NAMALWA (cell line): ENCODE measurements at regions not wholly inside any gene's neighbourhood (a gene's known extent, or its start where the extent isn't known, plus 50 kb on each side); places are given as distances from the start of the nearest gene placed in this dataset.

Experiments
- DNase-seq: peaks from one replicate; pipeline ENCODE4 v3.0.0-alpha.2; 2015; ENCODE audit warnings: low spot score

- no peak for DNase-seq
Observed at GRCh38 chr9:87250205-87250604, 247.5 kb upstream of the DAPK1 start.

DNA sequence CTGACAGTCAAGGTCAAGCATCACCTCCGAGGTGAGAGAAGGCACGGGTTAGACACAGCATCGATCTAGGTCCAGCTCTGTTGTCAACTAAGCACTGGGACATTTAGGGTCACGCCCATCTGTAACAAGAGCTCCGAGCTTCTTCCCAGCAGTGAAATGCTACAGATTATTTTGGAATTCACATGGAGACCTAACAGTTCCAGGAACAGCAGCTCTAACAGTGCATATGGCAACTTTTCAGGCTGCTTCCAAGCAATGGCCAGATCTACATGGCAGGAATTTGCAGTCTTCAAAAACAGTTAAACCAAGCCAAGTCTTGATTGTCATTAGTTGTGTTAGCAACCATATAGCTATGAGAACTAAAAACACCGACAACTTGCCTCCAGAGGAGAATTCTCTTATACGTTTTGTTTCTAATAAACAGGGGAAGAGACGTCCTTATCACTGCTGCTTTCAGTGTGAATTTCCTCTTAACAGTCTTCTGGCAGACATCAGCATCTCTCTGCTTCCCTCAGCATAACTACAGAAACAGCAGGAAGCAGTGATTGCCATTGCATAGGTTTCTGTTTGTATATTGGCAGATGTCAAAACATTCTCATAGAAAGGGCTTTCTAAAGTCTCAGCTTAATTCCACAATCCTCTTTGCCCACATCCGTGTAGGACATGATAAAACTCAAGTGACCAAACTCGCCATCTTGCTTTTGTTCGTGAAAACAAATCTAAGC is 242.1 kb upstream of the DAPK1 start:
- DNase-seq, result no peak

- DNase-seq, result no peak
Observed at GRCh38 chr9:87256973-87257372, 240.7 kb upstream of the DAPK1 start.

- no peak for DNase-seq
Observed at GRCh38 chr9:87259543-87260518, 237.8 kb upstream of the DAPK1 start.

DNA sequence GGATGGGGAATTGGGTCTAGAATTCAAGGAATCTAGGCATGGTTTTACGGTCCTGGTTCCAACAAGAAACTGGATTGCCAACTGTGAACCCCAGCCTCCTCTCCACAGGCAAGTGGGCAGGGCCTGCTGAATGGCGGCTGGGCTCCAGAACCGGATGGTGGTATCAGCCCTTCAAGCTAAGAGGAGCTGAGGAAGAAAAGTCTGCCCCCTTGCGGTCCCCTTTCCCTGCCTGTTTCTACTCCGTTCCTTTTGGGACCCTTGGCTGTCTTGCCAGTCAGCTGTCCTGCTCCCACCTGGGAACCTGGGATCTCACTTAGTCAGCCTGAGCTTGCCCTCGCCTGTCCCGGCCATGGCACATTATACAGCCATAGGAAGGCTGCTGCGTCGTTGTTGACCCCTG is 234.4 kb upstream of the DAPK1 start:
- DNase-seq, result no peak

GRCh38 chr9:87266697-87267096 is 231.0 kb upstream of the DAPK1 start:
- no peak for DNase-seq

- no peak for DNase-seq
Observed at GRCh38 chr9:87267251-87268070, 230.2 kb upstream of the DAPK1 start.

- no peak for DNase-seq
Observed at GRCh38 chr9:87269296-87270176, 228.1 kb upstream of the DAPK1 start.

DNA sequence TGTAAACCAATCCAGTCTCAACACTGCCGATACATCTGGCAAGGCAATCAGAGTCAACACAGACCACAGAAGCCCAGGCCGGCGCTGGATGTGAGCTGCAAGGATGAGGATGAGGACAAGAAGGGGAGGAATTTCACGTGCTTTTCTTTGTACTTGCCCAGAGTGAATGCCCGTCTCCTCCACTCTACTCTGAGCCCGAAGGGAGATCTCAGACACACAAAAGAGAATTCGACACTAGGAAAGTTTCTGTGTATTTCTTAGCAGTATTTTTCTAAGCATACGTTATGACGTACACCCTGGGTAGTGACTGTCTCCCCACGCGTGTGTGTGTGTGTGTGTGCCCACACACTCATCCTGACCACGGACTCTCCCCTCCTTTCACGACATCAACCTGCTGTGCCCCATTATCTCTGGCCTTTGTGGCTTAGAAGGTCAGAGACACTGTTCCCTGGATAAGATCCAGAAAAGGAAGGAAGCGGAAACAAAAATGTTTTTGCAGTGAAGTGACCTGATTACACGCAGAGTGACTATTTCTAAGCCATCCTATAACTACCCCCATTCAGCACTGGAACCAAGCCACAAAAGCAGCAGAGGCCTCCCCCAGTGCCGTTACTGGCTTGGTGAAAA is 227.3 kb upstream of the DAPK1 start:
- no peak for DNase-seq

DNA sequence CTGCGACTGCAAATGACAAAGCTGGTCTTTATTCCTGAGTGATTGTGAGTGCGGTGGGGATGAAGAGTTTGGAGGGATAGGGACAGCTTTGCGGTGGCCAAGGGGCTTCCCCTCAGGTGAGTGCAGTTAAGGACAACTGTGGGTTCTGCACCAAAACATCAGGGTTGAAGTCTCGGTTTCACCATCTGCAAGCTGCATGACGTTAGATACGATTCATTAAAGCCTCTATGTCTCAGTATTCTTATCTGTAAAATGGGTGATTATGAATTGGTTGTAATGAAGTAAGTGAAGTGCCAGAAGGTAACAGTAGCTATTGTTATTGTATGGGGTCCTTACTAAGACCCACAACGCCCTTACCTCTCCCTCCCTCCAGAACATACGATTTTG is 226.8 kb upstream of the DAPK1 start:
- no peak for DNase-seq

- DNase-seq, result no peak
Observed at GRCh38 chr9:87271696-87272477, 225.8 kb upstream of the DAPK1 start.

DNA sequence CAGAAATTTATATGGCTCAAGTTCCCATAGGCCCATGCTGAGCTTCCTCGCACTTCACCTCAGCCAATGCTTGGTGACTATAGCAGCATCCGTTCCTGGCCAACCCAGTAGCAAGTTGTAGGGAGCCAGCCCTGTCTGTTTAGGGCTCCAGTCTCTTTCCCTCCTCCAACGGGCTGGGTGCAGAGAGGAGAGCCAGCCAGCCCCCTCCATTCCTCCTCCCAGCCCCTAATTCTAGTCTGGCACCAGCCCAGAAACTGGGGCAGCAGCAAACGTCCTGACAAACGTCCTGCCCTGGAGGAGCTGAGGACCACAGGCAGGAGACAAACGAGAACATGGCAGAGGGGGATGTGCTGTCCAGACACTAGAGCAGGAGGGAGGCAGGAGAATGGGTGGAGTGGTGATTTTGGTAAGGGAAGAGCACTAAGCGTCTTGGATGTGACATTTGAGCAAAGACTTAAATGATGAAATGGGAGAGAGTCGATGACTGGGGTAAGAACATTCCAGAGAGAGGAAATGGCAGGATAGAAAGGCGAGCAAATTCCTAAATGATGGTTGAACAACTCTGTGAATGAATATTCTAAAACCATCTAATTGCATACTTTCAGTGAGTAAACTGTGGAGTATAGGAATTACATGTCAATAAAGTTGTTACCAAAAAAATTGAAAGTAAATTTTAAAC is 222.5 kb upstream of the DAPK1 start:
- no peak for DNase-seq

- DNase-seq, result no peak
Observed at GRCh38 chr9:87276327-87276841, 221.3 kb upstream of the DAPK1 start.

GRCh38 chr9:87276851-87277261 is 220.8 kb upstream of the DAPK1 start:
- DNase-seq, result no peak

DNA sequence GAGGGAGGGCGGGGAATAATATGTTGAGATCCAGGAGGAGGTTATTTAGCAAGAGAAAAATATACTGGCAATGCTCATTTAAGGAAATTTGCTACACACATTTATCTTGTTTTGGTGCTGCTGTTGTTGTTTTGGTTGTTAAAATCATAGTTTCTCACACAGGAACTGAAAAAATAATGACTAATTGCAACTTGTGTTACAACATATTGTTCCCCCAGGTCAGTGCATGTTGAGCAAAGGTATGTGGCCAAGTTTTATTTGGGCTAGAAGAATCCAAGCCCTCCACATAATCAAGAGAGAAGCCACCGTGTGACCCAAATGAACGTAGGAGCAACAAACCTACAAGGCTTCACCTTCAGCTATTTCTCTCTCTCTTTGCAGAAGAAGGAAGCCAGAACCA is 220.3 kb upstream of the DAPK1 start:
- DNase-seq, result no peak

- DNase-seq, result no peak
Observed at GRCh38 chr9:87278971-87279733, 218.5 kb upstream of the DAPK1 start.

- DNase-seq, result no peak
Observed at GRCh38 chr9:87280421-87280820, 217.2 kb upstream of the DAPK1 start.

DNA sequence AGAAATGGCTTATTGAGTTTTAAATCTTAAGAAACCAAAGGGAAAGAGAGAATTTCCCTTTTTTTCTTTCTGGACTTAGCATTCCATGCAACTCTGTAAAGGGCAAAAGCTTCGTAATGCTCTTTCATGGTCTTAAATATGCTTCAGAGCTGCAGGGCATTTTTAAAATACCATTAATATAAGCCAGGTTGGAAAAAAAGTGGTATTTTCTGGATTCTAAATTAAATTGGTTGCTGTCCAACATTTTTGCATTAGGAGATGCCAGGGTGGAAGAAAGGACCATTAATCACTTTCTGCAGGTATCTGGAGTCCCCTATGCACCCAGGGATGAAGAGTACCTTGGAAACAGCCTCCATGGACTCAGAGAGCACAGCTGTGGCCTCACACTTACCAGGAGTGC is 215.1 kb upstream of the DAPK1 start:
- DNase-seq, result no peak

DNA sequence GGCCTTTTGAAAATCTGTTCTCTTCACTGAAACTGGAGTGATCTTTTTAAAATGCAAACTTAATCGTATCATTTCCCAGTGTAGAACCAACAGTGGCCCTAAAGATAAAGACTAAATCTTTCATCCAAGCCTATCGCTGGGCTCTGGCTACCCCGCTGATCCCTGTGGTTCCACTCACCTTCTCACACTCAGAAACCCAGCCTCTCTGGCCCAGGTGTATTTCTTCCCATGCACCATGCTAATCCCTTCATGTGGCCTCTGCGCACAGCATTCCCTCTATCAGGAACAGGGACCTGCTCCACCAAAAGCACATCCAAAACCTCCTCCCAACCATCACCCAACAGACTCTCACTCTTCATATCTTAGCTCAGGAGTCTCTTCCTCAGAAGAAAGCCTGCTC is 214.1 kb upstream of the DAPK1 start:
- no peak for DNase-seq
